ENCODE measurements at regions not wholly inside any gene's neighbourhood (a gene's known extent, or its start where the extent isn't known, plus 50 kb on each side); places are given as distances from the start of the nearest gene placed in this dataset.
A peak's percentile ranks its signal among the peaks of the same experiment; 100 is the strongest.

DNA sequence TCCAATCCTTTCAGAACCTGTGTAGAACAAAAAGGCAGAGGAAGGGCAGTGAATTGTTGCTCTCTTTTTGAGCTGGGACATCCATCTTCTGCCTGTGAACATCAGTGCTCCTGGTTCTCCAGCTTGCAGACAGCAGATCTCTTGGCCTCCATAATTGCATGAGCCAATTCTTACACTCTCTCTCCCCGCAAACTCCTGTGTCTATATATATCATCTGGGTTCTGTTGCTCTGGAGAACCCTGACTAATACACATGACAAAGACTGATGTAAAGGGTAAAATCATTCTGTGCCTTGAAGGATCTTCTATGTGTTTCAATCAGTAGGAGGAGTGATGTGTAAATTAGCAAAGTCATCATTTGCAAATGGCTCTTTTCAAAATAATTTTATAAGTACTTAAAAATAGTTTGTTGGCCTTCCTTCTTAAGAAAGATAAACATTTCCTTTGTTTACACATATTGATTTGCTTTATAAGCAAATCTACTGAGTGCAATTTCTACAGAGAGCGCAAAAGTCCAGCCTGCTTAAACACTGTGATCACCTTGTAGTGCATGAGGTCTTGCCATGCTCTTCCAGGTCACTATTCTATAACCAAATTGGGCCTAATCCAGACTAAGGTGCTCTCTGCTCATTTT lies 154.9 kb upstream of the ANKRD28 start:
- Histone ChIP-seq H4K8ac (ENCODE audit: low read depth in 2 of 2, low read length in 2 of 2) (no peak overlapping the region; a peak in 1 of 4 replicates), H3K9ac (ENCODE audit: low read depth, low read length) (no peak overlapping the region), H3K36me3 (ENCODE audit: control insufficient read depth, insufficient read depth, low read length) (no peaks in the 10 kb centered on the region), H2AK9ac (replicated peaks; ENCODE audit: low read depth, low read length, poor library complexity) (no peak overlapping the region), H3K23ac (ENCODE audit: low read depth, low read length) (no peak overlapping the region), H3K79me1 (ENCODE audit: low read depth in 1 of 2, low read length in 2 of 2) (no peaks in the 10 kb centered on the region), H4K5ac (ENCODE audit: low read depth, low read length) (no peak overlapping the region), H2BK5ac (ENCODE audit: low read depth, low read length, poor library complexity, severe bottlenecking) (no peak overlapping the region), H2BK120ac (ENCODE audit: low read depth, low read length) (peak overlapping the region; percentile 39; the same call in 1 of the 2 replicates), H3K4me2 (ENCODE audit: low read depth, low read length) (no peak overlapping the region), H3K9me1 (ENCODE audit: insufficient read depth, low read length) (no peaks in the 10 kb centered on the region; the same call in 1 of the 2 replicates), H2AK5ac (ENCODE audit: low read depth, low read length) (0 out of 2 replicates have a peak overlapping the region, but pooled peaks have one; percentile 43), H3K14ac (replicated peaks; ENCODE audit: low read depth, low read length) (peak overlapping the region; percentile 55; the same call in 1 of the 2 replicates), H3K18ac (ENCODE audit: low read depth, low read length) (no peak overlapping the region), H3K4ac (ENCODE audit: low read depth, low read length) (no peak overlapping the region; the same call in 1 of the 2 replicates), H3K4me1 (ENCODE audit: control insufficient read depth, insufficient read depth, low read length) (peaks cover 4% of the 10 kb centered on the region), H3K4me3 (ENCODE audit: insufficient read depth, low read depth, low read length) (no peak overlapping the region), H3K27me3 (ENCODE audit: control insufficient read depth, insufficient read depth, low read length) (no peaks in the 10 kb centered on the region), H4K91ac (ENCODE audit: insufficient read depth, low read depth, low read length) (no peak overlapping the region), H3K56ac (ENCODE audit: extremely low read depth, insufficient read depth, low read length) (no peak overlapping the region), H3K9me3 (ENCODE audit: control insufficient read depth, insufficient read depth, low read length) (no peaks in the 10 kb centered on the region), H4K20me1 (ENCODE audit: insufficient read depth, low read length) (no peaks in the 10 kb centered on the region), H3K27ac (ENCODE audit: insufficient read depth, low read length) (no peak overlapping the region), H2BK15ac (ENCODE audit: low read depth, low read length) (no peak overlapping the region), H2AFZ (replicated peaks; ENCODE audit: low read length, poor library complexity) (peak overlapping the region; percentile 78), H2BK20ac (ENCODE audit: low read depth, low read length) (no peak overlapping the region)
- dilution Hi-C loops (cut with HindIII; ENCODE audit: low sequenced_read_pairs, unreplicated experiment), result no loop called here
- ATAC-seq (ENCODE audit: low read depth), result peak; percentile 57; the same call in 1 of the 2 replicates
- in situ Hi-C loops (cut with MboI; ENCODE audit: low sequenced_read_pairs), result no loop called here
- intact Hi-C loops (cut with micrococcal nuclease), result no loop called here
- peak; percentile 56 for DNase-seq
- peak; percentile 64 for TF ChIP-seq MAFK (IDR thresholded peaks at IDR 0.05; ENCODE audit: low read depth, low read length)
- TF ChIP-seq MAZ (IDR thresholded peaks at IDR 0.05; ENCODE audit: borderline replicate concordance, low read depth, low read length), result no peak
- BruUV-seq (replicated peaks), result no TSS peak
- WGBS, 2 experiments (ENCODE audit: extremely low coverage in 2 of 2, insufficient read length in 1 of 2), result 80% methylated on average over 1 of the region's 2 CpGs; no CpG with 5 or more reads in 1 of the 2 experiments
- ChIA-PET CTCF (no interaction called here), POLR2A (ENCODE audit: unreplicated experiment) (interaction anchor here (0.7 kb wide), 1 partner anchor 150 kb away, joined by 3 read pairs; no protein-coding TSS in a partner anchor)

All from IMR-90 (cell line).